OCI-LY7 (cell line): ENCODE measurements at regions not wholly inside any gene's neighbourhood (a gene's known extent, or its start where the extent isn't known, plus 50 kb on each side); places are given as distances from the start of the nearest gene placed in this dataset.

Experiments used
- BruUV-seq: library from RNA; stranded (reverse); fragments of 400-500 nt; replicated peaks from 2 replicates; lab custom pipeline; 2021; lab: Mats Ljungman, UMichigan
- CTCF ChIA-PET: fragments of 300-600 bp; sonication (Branson Sonifier 250); formaldehyde crosslinking; loops from one replicate; lab custom pipeline; 2022; ENCODE audit warnings: antibody characterized with exemption; ENCODE audit not compliant: unreplicated experiment; lab: Charles Lee
- POLR2A ChIA-PET: fragments of 300-600 bp; sonication (Branson Sonifier 250); formaldehyde crosslinking; loops from one replicate; lab custom pipeline; 2022; ENCODE audit warnings: antibody characterized with exemption; lab: Charles Lee
- DNase-seq: peaks from one replicate; pipeline ENCODE4 v3.0.0-alpha.2; 2015; ENCODE audit warnings: low spot score
- H2AFZ ChIP-seq: fragments of 200-600 bp; sonication (generic), shearing (Covaris generic); 2 replicates; pipeline ENCODE4 v1.6.1; 2014; ENCODE audit warnings: mild to moderate bottlenecking, antibody characterized with exemption, low read length, moderate library complexity
- H3K27ac ChIP-seq: fragments of 200-600 bp; sonication (generic); 2 replicates; pipeline ENCODE4 v1.5.1; 2014; ENCODE audit warnings: mixed run types, low read depth, mild to moderate bottlenecking, moderate library complexity, low read length, inconsistent platforms; ENCODE audit not compliant: poor library complexity, severe bottlenecking
- H3K36me3 ChIP-seq: fragments of 200-600 bp; sonication (generic); 2 replicates; pipeline ENCODE4 v1.6.1; 2014; ENCODE audit warnings: mild to moderate bottlenecking, antibody characterized with exemption, low read length, moderate library complexity, mixed read lengths; ENCODE audit not compliant: insufficient read depth
- H3K4me1 ChIP-seq: fragments of 200-600 bp; sonication (generic); 2 replicates; pipeline ENCODE4 v1.5.1; 2014; ENCODE audit warnings: mild to moderate bottlenecking, low read length; ENCODE audit not compliant: insufficient read depth, poor library complexity, severe bottlenecking
- H3K4me2 ChIP-seq: fragments of 200-600 bp; sonication (generic); 2 replicates; pipeline ENCODE4 v1.6.1; 2014; ENCODE audit warnings: mild to moderate bottlenecking, low read length
- H3K4me3 ChIP-seq: fragments of 200-600 bp; sonication (generic); 2 replicates; pipeline ENCODE4 v1.5.1; 2014; ENCODE audit warnings: mild to moderate bottlenecking, low read depth, low read length; ENCODE audit not compliant: poor library complexity, severe bottlenecking
- H3K79me2 ChIP-seq: fragments of 200-600 bp; sonication (generic); 2 replicates; pipeline ENCODE4 v1.6.1; 2016; ENCODE audit warnings: low read depth, mild to moderate bottlenecking, low read length, moderate library complexity, mixed read lengths; ENCODE audit not compliant: insufficient read depth
- H3K9me2 ChIP-seq: fragments of 200-600 bp; sonication (generic); 2 replicates; pipeline ENCODE4 v1.6.1; 2016; ENCODE audit warnings: mild to moderate bottlenecking, low read length, mixed read lengths; ENCODE audit not compliant: insufficient read depth
- H3K9me3 ChIP-seq: fragments of 200-600 bp; sonication (generic); 2 replicates; pipeline ENCODE4 v1.6.1; 2014; ENCODE audit warnings: mild to moderate bottlenecking, mixed run types, low read length, mixed read lengths
- H4K20me1 ChIP-seq: fragments of 200-600 bp; sonication (generic); 2 replicates; pipeline ENCODE4 v1.6.1; 2014; ENCODE audit warnings: mild to moderate bottlenecking, antibody characterized with exemption, low read length, moderate library complexity, mixed read lengths; ENCODE audit not compliant: insufficient read depth
- CTCF ChIP-seq: fragments of 200-600 bp; sonication (generic); conservative IDR thresholded peaks from 2 replicates; pipeline ENCODE4 v1.5.1; 2014; ENCODE audit warnings: mild to moderate bottlenecking, antibody characterized with exemption, low read length, moderate library complexity, mixed read lengths
- EZH2phosphoT487 ChIP-seq: fragments of 200-600 bp; sonication (generic); IDR thresholded peaks from 2 replicates; pipeline ENCODE4 v1.6.1; 2018; ENCODE audit warnings: low read depth, borderline replicate concordance, mild to moderate bottlenecking, mixed run types, antibody characterized with exemption, low read length, moderate library complexity, mixed read lengths
- intact Hi-C: fragments of 100-400 bp; cut with micrococcal nuclease; formaldehyde crosslinking; loops from one replicate; pipeline ENCODE4 v1.10.0; 2022; ENCODE audit not compliant: unreplicated experiment

GRCh38 chr3:95335517-95335916 is 1272.7 kb downstream of the NSUN3 start:
- H3K4me3 ChIP-seq: no peak overlapping the region
- BruUV-seq: no TSS peak
- ChIA-PET CTCF (no interaction called here), POLR2A (no interaction called here)
- H3K9me3 ChIP-seq: no peaks in the 10 kb centered on the region
- intact Hi-C loops: no loop called here
- no peaks in the 10 kb centered on the region for H3K79me2 ChIP-seq
- no peaks in the 10 kb centered on the region for H3K4me1 ChIP-seq
- no peak overlapping the region for H3K27ac ChIP-seq
- H3K36me3 ChIP-seq: no peaks in the 10 kb centered on the region
- H2AFZ ChIP-seq: no peak overlapping the region
- TF ChIP-seq CTCF (no peak), EZH2phosphoT487 (no peak)
- no peaks in the 10 kb centered on the region for H3K9me2 ChIP-seq
- no peaks in the 10 kb centered on the region for H4K20me1 ChIP-seq
- DNase-seq: no peak
- no peak overlapping the region for H3K4me2 ChIP-seq

- Histone ChIP-seq H4K20me1 (no peaks in the 10 kb centered on the region), H3K9me2 (no peaks in the 10 kb centered on the region), H3K9me3 (no peaks in the 10 kb centered on the region), H3K4me1 (no peaks in the 10 kb centered on the region), H3K36me3 (no peaks in the 10 kb centered on the region), H3K27ac (no peak overlapping the region), H3K4me3 (no peak overlapping the region), H3K79me2 (no peaks in the 10 kb centered on the region), H2AFZ (no peak overlapping the region), H3K4me2 (no peak overlapping the region)
- POLR2A ChIA-PET: no interaction called here
- no peak for DNase-seq
- intact Hi-C loops: no loop called here
- CTCF ChIA-PET: no interaction called here
- TF ChIP-seq CTCF: no peak
- BruUV-seq: no TSS peak
Observed at GRCh38 chr3:95338446-95338845, 1275.6 kb downstream of the NSUN3 start.

GRCh38 chr3:95341314-95341713 is 1278.5 kb downstream of the NSUN3 start:
- Histone ChIP-seq H3K4me2 (no peak overlapping the region), H3K36me3 (no peaks in the 10 kb centered on the region), H3K4me1 (no peaks in the 10 kb centered on the region), H3K27ac (no peak overlapping the region), H3K79me2 (no peaks in the 10 kb centered on the region), H3K9me3 (no peaks in the 10 kb centered on the region), H4K20me1 (no peaks in the 10 kb centered on the region), H3K9me2 (no peaks in the 10 kb centered on the region), H2AFZ (no peak overlapping the region), H3K4me3 (no peak overlapping the region)
- ChIA-PET CTCF (no interaction called here), POLR2A (interaction anchor here (1.0 kb wide), 1 partner anchor 14 kb away, joined by 3 read pairs; no protein-coding TSS in a partner anchor)
- no peak for DNase-seq
- BruUV-seq: no TSS peak
- intact Hi-C loops: no loop called here
- TF ChIP-seq CTCF (no peak), EZH2phosphoT487 (no peak)
